K562 (cell line): ENCODE measurements at regions not wholly inside any gene's neighbourhood (a gene's known extent, or its start where the extent isn't known, plus 50 kb on each side); places are given as distances from the start of the nearest gene placed in this dataset.

Experiments used
- CBFA2T3 ChIP-seq: fragments of 450-650 bp; IDR thresholded peaks from 2 replicates; pipeline ENCODE4 v1.6.1; 2017
- CTCFL ChIP-seq: IDR thresholded peaks from 2 replicates; pipeline ENCODE4 v1.6.1; 2011; ENCODE audit warnings: borderline replicate concordance, low read depth, mild to moderate bottlenecking, moderate library complexity, low read length; ENCODE audit not compliant: insufficient read depth, poor library complexity, severe bottlenecking
- CXXC5 ChIP-seq: fragments of 250-450 bp; sonication (Bioruptor Pico); IDR thresholded peaks from 2 replicates; pipeline ENCODE4 v1.8.0; 2022; ENCODE audit warnings: inconsistent platforms, mild to moderate bottlenecking, moderate library complexity
- HINFP ChIP-seq: fragments of 450-650 bp; conservative IDR thresholded peaks from 2 replicates; pipeline ENCODE4 v1.6.1; 2016; ENCODE audit warnings: missing genetic modification characterization, low read depth, mild to moderate bottlenecking, control low read depth, missing compliant biosample characterization
- KLF1 ChIP-seq: fragments of 450-650 bp; IDR thresholded peaks from 2 replicates; pipeline ENCODE4 v1.6.1; 2016; ENCODE audit warnings: missing genetic modification characterization, missing compliant biosample characterization
- MTA1 ChIP-seq: fragments of 450-650 bp; IDR thresholded peaks from 2 replicates; pipeline ENCODE4 v1.6.1; 2017; ENCODE audit warnings: borderline replicate concordance
- NR2C2 ChIP-seq, 2 experiments: fragments of 200-800 bp in 1 of 2; sonication (Bioruptor generic) in 1 of 2; sonication (generic) in 1 of 2; formaldehyde crosslinking in 1 of 2; IDR thresholded peaks; 2 replicates each; pipeline versions ENCODE4 v1.6.1 to v1.8.0; 2016 to 2022; ENCODE audit warnings: mild to moderate bottlenecking in 1 of 2, missing compliant biosample characterization in 1 of 2, missing genetic modification characterization in 1 of 2, missing genetic modification reagents in 1 of 2
- PTRF ChIP-seq: fragments of 450-650 bp; IDR thresholded peaks from 2 replicates; pipeline ENCODE4 v1.6.1; 2016; ENCODE audit warnings: mild to moderate bottlenecking, missing genetic modification characterization, missing compliant biosample characterization
- RCOR1 ChIP-seq, 2 experiments: IDR thresholded peaks; 2 replicates each; pipeline ENCODE4 v1.6.1; 2012; ENCODE audit warnings: low read depth in 2 of 2, low read length in 2 of 2, borderline replicate concordance in 1 of 2, improper control_type of control experiment in 1 of 2
- RHOXF2B ChIP-seq: fragments of 250-450 bp; sonication (Bioruptor Pico); conservative IDR thresholded peaks from 2 replicates; pipeline ENCODE4 v1.5.1; 2021
- TAF7 ChIP-seq: fragments of 450-650 bp; IDR thresholded peaks from 2 replicates; pipeline ENCODE4 v1.6.1; 2016; ENCODE audit warnings: missing genetic modification characterization, missing compliant biosample characterization
- ZBTB12 ChIP-seq: fragments of 250-450 bp; sonication (Bioruptor Pico); IDR thresholded peaks from 2 replicates; pipeline ENCODE4 v1.4.0; 2020
- TF ChIP-seq, protein P1 (sequence below): fragments of 250-450 bp; sonication (Bioruptor Pico); IDR thresholded peaks from 2 replicates; pipeline ENCODE4 v1.4.0; 2020; ENCODE audit warnings: mild to moderate bottlenecking, moderate library complexity
- TF ChIP-seq, protein P2 (sequence below), 3 experiments: fragments of 200-800 bp in 1 of 3; fragments of 250-450 bp in 1 of 3; fragments of 450-650 bp in 1 of 3; sonication (Bioruptor Pico) in 1 of 3; sonication (Bioruptor generic) in 1 of 3; formaldehyde crosslinking in 1 of 3; IDR thresholded peaks; 2 replicates each; pipeline versions ENCODE4 v1.6.1 to v1.8.0; 2016 to 2022; ENCODE audit warnings: mild to moderate bottlenecking in 2 of 3, missing genetic modification characterization in 2 of 3, missing compliant biosample characterization in 1 of 3, moderate library complexity in 1 of 3

- TF ChIP-seq, protein P1, sequence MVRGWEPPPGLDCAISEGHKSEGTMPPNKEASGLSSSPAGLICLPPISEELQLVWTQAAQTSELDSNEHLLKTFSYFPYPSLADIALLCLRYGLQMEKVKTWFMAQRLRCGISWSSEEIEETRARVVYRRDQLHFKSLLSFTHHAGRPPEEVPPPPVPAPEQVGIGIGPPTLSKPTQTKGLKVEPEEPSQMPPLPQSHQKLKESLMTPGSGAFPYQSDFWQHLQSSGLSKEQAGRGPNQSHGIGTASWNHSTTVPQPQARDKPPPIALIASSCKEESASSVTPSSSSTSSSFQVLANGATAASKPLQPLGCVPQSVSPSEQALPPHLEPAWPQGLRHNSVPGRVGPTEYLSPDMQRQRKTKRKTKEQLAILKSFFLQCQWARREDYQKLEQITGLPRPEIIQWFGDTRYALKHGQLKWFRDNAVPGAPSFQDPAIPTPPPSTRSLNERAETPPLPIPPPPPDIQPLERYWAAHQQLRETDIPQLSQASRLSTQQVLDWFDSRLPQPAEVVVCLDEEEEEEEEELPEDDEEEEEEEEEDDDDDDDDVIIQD (CRISPR knock-in tag) = no peak
- no peak for TF ChIP-seq KLF1 (tag)
- no peak for TF ChIP-seq RHOXF2B
- no peak for TF ChIP-seq CBFA2T3
- no peak for TF ChIP-seq ZBTB12 (CRISPR knock-in tag)
- no peak for TF ChIP-seq CXXC5 (CRISPR knock-in tag)
- no peak for TF ChIP-seq MTA1
- TF ChIP-seq PTRF = 0 out of 2 replicates have a peak, but pooled peaks have one; percentile 60
- peak; percentile 74 for TF ChIP-seq CTCFL
- no peak; the same call in 1 of the 2 replicates for TF ChIP-seq HINFP
- TF ChIP-seq, protein P2, sequence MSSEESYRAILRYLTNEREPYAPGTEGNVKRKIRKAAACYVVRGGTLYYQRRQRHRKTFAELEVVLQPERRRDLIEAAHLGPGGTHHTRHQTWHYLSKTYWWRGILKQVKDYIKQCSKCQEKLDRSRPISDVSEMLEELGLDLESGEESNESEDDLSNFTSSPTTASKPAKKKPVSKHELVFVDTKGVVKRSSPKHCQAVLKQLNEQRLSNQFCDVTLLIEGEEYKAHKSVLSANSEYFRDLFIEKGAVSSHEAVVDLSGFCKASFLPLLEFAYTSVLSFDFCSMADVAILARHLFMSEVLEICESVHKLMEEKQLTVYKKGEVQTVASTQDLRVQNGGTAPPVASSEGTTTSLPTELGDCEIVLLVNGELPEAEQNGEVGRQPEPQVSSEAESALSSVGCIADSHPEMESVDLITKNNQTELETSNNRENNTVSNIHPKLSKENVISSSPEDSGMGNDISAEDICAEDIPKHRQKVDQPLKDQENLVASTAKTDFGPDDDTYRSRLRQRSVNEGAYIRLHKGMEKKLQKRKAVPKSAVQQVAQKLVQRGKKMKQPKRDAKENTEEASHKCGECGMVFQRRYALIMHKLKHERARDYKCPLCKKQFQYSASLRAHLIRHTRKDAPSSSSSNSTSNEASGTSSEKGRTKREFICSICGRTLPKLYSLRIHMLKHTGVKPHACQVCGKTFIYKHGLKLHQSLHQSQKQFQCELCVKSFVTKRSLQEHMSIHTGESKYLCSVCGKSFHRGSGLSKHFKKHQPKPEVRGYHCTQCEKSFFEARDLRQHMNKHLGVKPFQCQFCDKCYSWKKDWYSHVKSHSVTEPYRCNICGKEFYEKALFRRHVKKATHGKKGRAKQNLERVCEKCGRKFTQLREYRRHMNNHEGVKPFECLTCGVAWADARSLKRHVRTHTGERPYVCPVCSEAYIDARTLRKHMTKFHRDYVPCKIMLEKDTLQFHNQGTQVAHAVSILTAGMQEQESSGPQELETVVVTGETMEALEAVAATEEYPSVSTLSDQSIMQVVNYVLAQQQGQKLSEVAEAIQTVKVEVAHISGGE (CRISPR knock-in tag; IDR thresholded peaks at IDR 0.05) = peak in 1 of 3 experiments; percentile 69; a peak in 1 of 6 replicates
- peak; percentile 8; the same call in 1 of the 2 replicates for TF ChIP-seq TAF7 (tag)
- TF ChIP-seq RCOR1 (IDR thresholded peaks at IDR 0.05; ENCODE audit: borderline replicate concordance in 1 of 2, low read depth in 2 of 2, low read length in 2 of 2) = peak; percentile 43 to 82; a peak in 3 of 4 replicates
- TF ChIP-seq NR2C2 (CRISPR knock-in tag; IDR thresholded peaks at IDR 0.05) = peak; percentile 52; the same call in 1 of the 2 replicates
- TF ChIP-seq NR2C2 (tag; IDR thresholded peaks at IDR 0.05) = peak; percentile 84
These were observed 87.8 kb upstream of the VPREB1 start (continued) for GRCh38 chr22:22156716-22157347.
